H1 (cell line): ENCODE measurements at regions not wholly inside any gene's neighbourhood (a gene's known extent, or its start where the extent isn't known, plus 50 kb on each side); places are given as distances from the start of the nearest gene placed in this dataset.

Experiments used
- BCL11A ChIP-seq, 2 experiments: IDR thresholded peaks; one replicate each; pipeline ENCODE4 v1.6.1; 2011; ENCODE audit warnings: low read depth in 2 of 2, low read length in 2 of 2, mild to moderate bottlenecking in 2 of 2
- CBX5 ChIP-seq: fragments of 300-800, 300-1000 bp; sonication (generic); IDR thresholded peaks from 2 replicates; pipeline ENCODE4 v1.7.1; 2016; ENCODE audit warnings: antibody characterized with exemption, low read length, low read depth
- CBX8 ChIP-seq: fragments of 300-800, 300-1000 bp; sonication (generic); IDR thresholded peaks from 2 replicates; pipeline ENCODE4 v1.7.1; 2016; ENCODE audit warnings: low read depth, low read length, borderline replicate concordance
- CHD7 ChIP-seq: fragments of 300-600 bp; sonication (generic); IDR thresholded peaks from 2 replicates; pipeline ENCODE4 v1.7.1; 2012; ENCODE audit warnings: low read length, moderate library complexity, mild to moderate bottlenecking, inconsistent platforms; ENCODE audit not compliant: insufficient replicate concordance
- EP300 ChIP-seq, 2 experiments: IDR thresholded peaks; 1 replicate in 1 of 2; 2 replicates in 1 of 2; pipeline ENCODE4 v1.6.1; 2011 to 2012; ENCODE audit warnings: low read depth in 2 of 2, low read length in 2 of 2, mild to moderate bottlenecking in 2 of 2, borderline replicate concordance in 1 of 2, inconsistent platforms in 1 of 2, moderate library complexity in 1 of 2
- JUN ChIP-seq: IDR thresholded peaks from 2 replicates; pipeline ENCODE4 v1.6.1; 2011; ENCODE audit warnings: low read depth, mild to moderate bottlenecking, improper control_type of control experiment, low read length
- JUND ChIP-seq: IDR thresholded peaks from 2 replicates; pipeline ENCODE4 v1.6.1; 2011; ENCODE audit warnings: mild to moderate bottlenecking, improper control_type of control experiment, low read length
- YY1 ChIP-seq: IDR thresholded peaks from 2 replicates; pipeline ENCODE4 v1.6.1; 2011; ENCODE audit warnings: low read depth, mild to moderate bottlenecking, low read length
- TF ChIP-seq, protein P1 (sequence below): IDR thresholded peaks from 2 replicates; pipeline ENCODE4 v1.6.1; 2012; ENCODE audit warnings: inconsistent platforms

GRCh38 chr9:82206490-82206889 is 217.9 kb downstream of the SPATA31D1 start (continued):
- no peak for TF ChIP-seq CHD7
- no peak for TF ChIP-seq BCL11A (IDR thresholded peaks at IDR 0.05; ENCODE audit: low read depth in 2 of 2, low read length in 2 of 2)
- TF ChIP-seq EP300 (IDR thresholded peaks at IDR 0.05; ENCODE audit: borderline replicate concordance in 1 of 2, low read depth in 2 of 2, low read length in 2 of 2), result no peak
- TF ChIP-seq JUND, result no peak
- no peak for TF ChIP-seq JUN
- no peak for TF ChIP-seq CBX8
- no peak for TF ChIP-seq CBX5
- no peak for TF ChIP-seq YY1
- TF ChIP-seq, protein P1, sequence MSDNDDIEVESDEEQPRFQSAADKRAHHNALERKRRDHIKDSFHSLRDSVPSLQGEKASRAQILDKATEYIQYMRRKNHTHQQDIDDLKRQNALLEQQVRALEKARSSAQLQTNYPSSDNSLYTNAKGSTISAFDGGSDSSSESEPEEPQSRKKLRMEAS, result no peak
